Right atrium auricular region (tissue), 2 donors: ENCODE measurements at regions not wholly inside any gene's neighbourhood (a gene's known extent, or its start where the extent isn't known, plus 50 kb on each side); places are given as distances from the start of the nearest gene placed in this dataset.

Source experiments
- DNase-seq: peaks from one replicate; pipeline ENCODE4 v3.0.0-alpha.2; 2019; ENCODE audit warnings: low spot score
- H3K27ac ChIP-seq, 2 donors: fragments of 200-600 bp; sonication (generic); 1 replicate in 1 of 2; 2 replicates in 1 of 2; pipeline ENCODE4 v1.5.1; 2016 to 2019
- H3K27me3 ChIP-seq, 2 donors: fragments of 200-600 bp; sonication (generic); one replicate each; pipeline versions ENCODE4 v1.5.1 to v1.6.0; 2017 to 2019
- H3K36me3 ChIP-seq: fragments of 200-600 bp; sonication (generic); one replicate; pipeline ENCODE4 v1.5.1; 2016
- H3K4me1 ChIP-seq, 2 donors: fragments of 200-600 bp; sonication (generic); one replicate each; pipeline versions ENCODE4 v1.5.1 to v1.6.0; 2017 to 2019
- H3K4me3 ChIP-seq, 2 donors: fragments of 200-600 bp; sonication (generic); 1 replicate in 1 of 2; 2 replicates in 1 of 2; pipeline ENCODE4 v1.5.1; 2017 to 2019; ENCODE audit warnings: mild to moderate bottlenecking in 1 of 2, moderate library complexity in 1 of 2
- H3K9me3 ChIP-seq, 2 donors: fragments of 200-600 bp; sonication (generic); one replicate each; pipeline ENCODE4 v1.5.1; 2019
- TF ChIP-seq, protein P1 (sequence below), 2 donors: fragments of 200-600 bp; sonication (generic); IDR thresholded peaks; one replicate each; pipeline ENCODE4 v1.5.1; 2019; ENCODE audit warnings: antibody characterized with exemption in 2 of 2

- DNase-seq: no peak
- H3K9me3 ChIP-seq: no peaks in the 10 kb centered on the region
- no peak overlapping the region for H3K27ac ChIP-seq
- peaks cover 6% of the 10 kb centered on the region for H3K36me3 ChIP-seq
- H3K4me1 ChIP-seq: peaks cover 0 to 17% of the 10 kb centered on the region in 2 donors
- H3K27me3 ChIP-seq: no peaks in the 10 kb centered on the region
- H3K4me3 ChIP-seq: no peak overlapping the region
- TF ChIP-seq, protein P1, sequence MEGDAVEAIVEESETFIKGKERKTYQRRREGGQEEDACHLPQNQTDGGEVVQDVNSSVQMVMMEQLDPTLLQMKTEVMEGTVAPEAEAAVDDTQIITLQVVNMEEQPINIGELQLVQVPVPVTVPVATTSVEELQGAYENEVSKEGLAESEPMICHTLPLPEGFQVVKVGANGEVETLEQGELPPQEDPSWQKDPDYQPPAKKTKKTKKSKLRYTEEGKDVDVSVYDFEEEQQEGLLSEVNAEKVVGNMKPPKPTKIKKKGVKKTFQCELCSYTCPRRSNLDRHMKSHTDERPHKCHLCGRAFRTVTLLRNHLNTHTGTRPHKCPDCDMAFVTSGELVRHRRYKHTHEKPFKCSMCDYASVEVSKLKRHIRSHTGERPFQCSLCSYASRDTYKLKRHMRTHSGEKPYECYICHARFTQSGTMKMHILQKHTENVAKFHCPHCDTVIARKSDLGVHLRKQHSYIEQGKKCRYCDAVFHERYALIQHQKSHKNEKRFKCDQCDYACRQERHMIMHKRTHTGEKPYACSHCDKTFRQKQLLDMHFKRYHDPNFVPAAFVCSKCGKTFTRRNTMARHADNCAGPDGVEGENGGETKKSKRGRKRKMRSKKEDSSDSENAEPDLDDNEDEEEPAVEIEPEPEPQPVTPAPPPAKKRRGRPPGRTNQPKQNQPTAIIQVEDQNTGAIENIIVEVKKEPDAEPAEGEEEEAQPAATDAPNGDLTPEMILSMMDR (IDR thresholded peaks at IDR 0.05): no peak
These were observed 70.3 kb upstream of the JAK1 start for GRCh38 chr1:65036570-65037051.

DNA sequence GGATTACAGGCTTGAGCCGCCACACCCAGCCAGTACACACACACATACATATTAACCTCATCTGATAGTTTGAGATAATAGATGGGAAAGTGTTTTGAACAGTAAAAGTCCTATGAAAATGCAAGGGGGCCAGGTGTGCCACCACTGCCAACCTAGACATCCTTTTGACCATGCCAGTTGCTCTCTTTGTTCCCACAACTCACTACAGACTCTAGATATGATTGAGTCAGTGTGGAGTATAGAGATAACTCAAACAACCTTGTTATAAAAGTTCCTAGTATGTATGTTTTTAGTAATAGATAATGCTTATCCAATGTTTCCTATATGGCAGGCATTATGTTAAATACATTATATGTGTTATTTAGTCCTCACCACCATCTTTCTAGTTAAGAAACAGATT lies 72.7 kb upstream of the JAK1 start:
- H3K27me3 ChIP-seq: no peaks in the 10 kb centered on the region
- no peak overlapping the region for H3K27ac ChIP-seq
- no peak overlapping the region for H3K4me3 ChIP-seq
- peaks cover 0 to 11% of the 10 kb centered on the region in 2 donors for H3K4me1 ChIP-seq
- TF ChIP-seq, protein P1 (IDR thresholded peaks at IDR 0.05): no peak
- no peak for DNase-seq
- H3K9me3 ChIP-seq: no peaks in the 10 kb centered on the region
- peaks cover 6% of the 10 kb centered on the region for H3K36me3 ChIP-seq

DNA sequence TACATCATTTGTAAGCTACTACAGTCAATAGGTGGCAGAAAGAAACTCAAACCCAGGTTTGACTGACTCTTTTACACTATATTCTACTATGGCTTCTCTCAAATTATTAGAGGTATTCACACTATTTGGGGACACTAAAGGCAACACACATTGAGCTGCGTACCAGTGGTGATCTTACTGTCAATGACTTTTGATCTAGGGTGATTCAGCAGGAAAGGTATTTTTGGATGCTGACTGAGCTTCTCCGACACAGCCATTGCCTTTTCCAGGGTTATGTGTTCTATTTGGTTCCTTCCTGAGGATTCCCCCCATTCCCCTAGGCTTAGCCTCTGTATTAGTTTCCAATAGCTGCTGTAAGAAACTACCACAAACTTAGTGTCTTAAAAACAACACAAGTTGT lies 73.2 kb upstream of the JAK1 start:
- H3K27me3 ChIP-seq: no peaks in the 10 kb centered on the region
- TF ChIP-seq, protein P1 (IDR thresholded peaks at IDR 0.05): no peak
- no peak overlapping the region for H3K4me3 ChIP-seq
- H3K27ac ChIP-seq: no peak overlapping the region
- no peak for DNase-seq
- peaks cover 0 to 11% of the 10 kb centered on the region in 2 donors for H3K4me1 ChIP-seq
- H3K9me3 ChIP-seq: no peaks in the 10 kb centered on the region
- peaks cover 6% of the 10 kb centered on the region for H3K36me3 ChIP-seq

- TF ChIP-seq, protein P1 (IDR thresholded peaks at IDR 0.05): no peak
- no peak overlapping the region for H3K27ac ChIP-seq
- H3K36me3 ChIP-seq: no peaks in the 10 kb centered on the region
- no peak overlapping the region for H3K4me3 ChIP-seq
- peaks cover 0 to 11% of the 10 kb centered on the region in 2 donors for H3K4me1 ChIP-seq
- no peak for DNase-seq
- no peaks in the 10 kb centered on the region for H3K9me3 ChIP-seq
- H3K27me3 ChIP-seq: no peaks in the 10 kb centered on the region
These were observed 76.1 kb upstream of the JAK1 start for GRCh38 chr1:65042467-65042866.

- H3K4me3 ChIP-seq: no peak overlapping the region
- no peak for DNase-seq
- peaks cover 0 to 11% of the 10 kb centered on the region in 2 donors for H3K4me1 ChIP-seq
- H3K36me3 ChIP-seq: no peaks in the 10 kb centered on the region
- H3K9me3 ChIP-seq: no peaks in the 10 kb centered on the region
- TF ChIP-seq, protein P1 (IDR thresholded peaks at IDR 0.05): no peak
- no peak overlapping the region for H3K27ac ChIP-seq
- no peaks in the 10 kb centered on the region for H3K27me3 ChIP-seq
These were observed 78.1 kb upstream of the JAK1 start for GRCh38 chr1:65044411-65044810.
